ENCODE measurements at regions not wholly inside any gene's neighbourhood (a gene's known extent, or its start where the extent isn't known, plus 50 kb on each side); places are given as distances from the start of the nearest gene placed in this dataset.

GRCh38 chr16:9034056-9034455 lies 57.4 kb upstream of the HAPSTR1 start:
- TF ChIP-seq CTCF (IDR thresholded peaks at IDR 0.05) (no peak), POLR2A (IDR thresholded peaks at IDR 0.05) (no peak)
